ENCODE measurements at regions not wholly inside any gene's neighbourhood (a gene's known extent, or its start where the extent isn't known, plus 50 kb on each side); places are given as distances from the start of the nearest gene placed in this dataset.

GRCh38 chr6:21887231-21888185 is 294.0 kb downstream of the SOX4 start:
- no peaks in the 10 kb centered on the region for H3K9me2 ChIP-seq
- H3K9ac ChIP-seq: 0 out of 2 replicates have a peak overlapping the region, but pooled peaks have one; percentile 44
- no peak overlapping the region for H3K4me3 ChIP-seq (ENCODE audit: low read depth in 2 of 2, low read length in 1 of 2)
- peak overlapping the region; percentile 85 to 87 for H3K27ac ChIP-seq (ENCODE audit: low read depth in 2 of 2, low read length in 1 of 2)
- no peak overlapping the region for H2AFZ ChIP-seq (ENCODE audit: low read depth)
- H3K36me3 ChIP-seq (replicated peaks in 1 of 2; ENCODE audit: control insufficient read depth in 1 of 2, insufficient read depth in 2 of 2, low read length in 1 of 2): no peaks in the 10 kb centered on the region
- H3K27me3 ChIP-seq (ENCODE audit: insufficient read depth): no peaks in the 10 kb centered on the region
- H3K4me1 ChIP-seq (ENCODE audit: control insufficient read depth in 1 of 2, insufficient read depth in 2 of 2, low read depth in 1 of 2, low read length in 1 of 2): peaks cover 24 to 26% of the 10 kb centered on the region in 2 experiments
- no peak for DNase-seq
- peaks cover 47% of the 10 kb centered on the region for H3F3A ChIP-seq (replicated peaks; ENCODE audit: insufficient read depth)
- H3K79me2 ChIP-seq (ENCODE audit: insufficient read depth): peaks cover 22% of the 10 kb centered on the region
- H3K4me2 ChIP-seq: peak overlapping the region; percentile 65; the same call in 1 of the 2 replicates
- no peaks in the 10 kb centered on the region for H4K20me1 ChIP-seq (ENCODE audit: insufficient read depth)
- TF ChIP-seq FOXM1 (IDR thresholded peaks at IDR 0.05; ENCODE audit: low read depth) (no peak), TAF1 (IDR thresholded peaks at IDR 0.05; ENCODE audit: borderline replicate concordance, low read depth, low read length) (no peak), USF2 (IDR thresholded peaks at IDR 0.05; ENCODE audit: borderline replicate concordance, low read depth, low read length) (no peak), CHD2 (IDR thresholded peaks at IDR 0.05; ENCODE audit: low read length, partially characterized antibody) (no peak), MXI1 (IDR thresholded peaks at IDR 0.05; ENCODE audit: low read depth, low read length) (no peak), RXRA (IDR thresholded peaks at IDR 0.05; ENCODE audit: borderline replicate concordance, low read depth) (no peak)
- TF ChIP-seq, protein P1, sequence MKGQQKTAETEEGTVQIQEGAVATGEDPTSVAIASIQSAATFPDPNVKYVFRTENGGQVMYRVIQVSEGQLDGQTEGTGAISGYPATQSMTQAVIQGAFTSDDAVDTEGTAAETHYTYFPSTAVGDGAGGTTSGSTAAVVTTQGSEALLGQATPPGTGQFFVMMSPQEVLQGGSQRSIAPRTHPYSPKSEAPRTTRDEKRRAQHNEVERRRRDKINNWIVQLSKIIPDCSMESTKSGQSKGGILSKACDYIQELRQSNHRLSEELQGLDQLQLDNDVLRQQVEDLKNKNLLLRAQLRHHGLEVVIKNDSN (IDR thresholded peaks at IDR 0.05; ENCODE audit: borderline replicate concordance, low read depth): no peak
- WGBS (ENCODE audit: low lambda C conversion rate): 75% methylated on average over 15 of the region's 15 CpGs
- POLR2A ChIA-PET: no interaction called here
- CTCF ChIA-PET: no interaction called here
- H3K9me3 ChIP-seq: no peaks in the 10 kb centered on the region

DNA sequence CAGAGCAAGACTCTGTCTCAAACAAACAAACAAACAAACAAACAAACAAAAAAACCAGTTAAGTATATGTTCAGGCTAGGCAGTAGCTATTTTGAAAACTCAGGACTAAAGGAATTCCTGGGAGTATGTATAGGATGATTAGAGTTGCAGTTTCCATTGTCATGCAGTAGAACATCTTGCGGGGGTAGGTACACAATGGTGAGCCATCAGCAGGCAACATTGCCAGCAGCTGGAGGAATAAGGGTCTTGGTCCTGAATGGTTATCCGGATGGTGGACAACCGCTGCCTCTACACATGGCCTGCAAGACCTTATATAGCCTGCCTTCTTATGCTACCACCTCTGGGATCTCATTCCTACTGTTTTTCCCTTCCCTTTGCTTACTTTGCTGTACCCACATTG is 297.5 kb downstream of the SOX4 start:
- POLR2A ChIA-PET: no interaction called here
- no peak for TF ChIP-seq MXI1 (IDR thresholded peaks at IDR 0.05; ENCODE audit: low read depth, low read length)
- TF ChIP-seq FOXJ3 (CRISPR knock-in tag; IDR thresholded peaks at IDR 0.05): no peak
- TF ChIP-seq, protein P2, sequence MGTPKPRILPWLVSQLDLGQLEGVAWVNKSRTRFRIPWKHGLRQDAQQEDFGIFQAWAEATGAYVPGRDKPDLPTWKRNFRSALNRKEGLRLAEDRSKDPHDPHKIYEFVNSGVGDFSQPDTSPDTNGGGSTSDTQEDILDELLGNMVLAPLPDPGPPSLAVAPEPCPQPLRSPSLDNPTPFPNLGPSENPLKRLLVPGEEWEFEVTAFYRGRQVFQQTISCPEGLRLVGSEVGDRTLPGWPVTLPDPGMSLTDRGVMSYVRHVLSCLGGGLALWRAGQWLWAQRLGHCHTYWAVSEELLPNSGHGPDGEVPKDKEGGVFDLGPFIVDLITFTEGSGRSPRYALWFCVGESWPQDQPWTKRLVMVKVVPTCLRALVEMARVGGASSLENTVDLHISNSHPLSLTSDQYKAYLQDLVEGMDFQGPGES (IDR thresholded peaks at IDR 0.05; ENCODE audit: low read depth, low read length): no peak
- no peak for TF ChIP-seq NRF1 (IDR thresholded peaks at IDR 0.05; ENCODE audit: low read depth, low read length)
- TF ChIP-seq MAX (IDR thresholded peaks at IDR 0.05; ENCODE audit: low read depth): no peak
- TF ChIP-seq GATA2 (CRISPR knock-in tag; IDR thresholded peaks at IDR 0.05): no peak
- no peak for TF ChIP-seq FOXM1 (IDR thresholded peaks at IDR 0.05; ENCODE audit: low read depth)
- no peak for TF ChIP-seq EZH2phosphoT487 (IDR thresholded peaks at IDR 0.05; ENCODE audit: borderline replicate concordance, low read depth)
- no peak for TF ChIP-seq MEF2A (IDR thresholded peaks at IDR 0.05; ENCODE audit: borderline replicate concordance, low read depth)

More for the DNA sequence above, 297.5 kb downstream of the SOX4 start:
- no peaks in the 10 kb centered on the region for H3K9me3 ChIP-seq
- no peaks in the 10 kb centered on the region for H3K36me3 ChIP-seq (replicated peaks in 1 of 2; ENCODE audit: control insufficient read depth in 1 of 2, insufficient read depth in 2 of 2, low read length in 1 of 2)
- H3K27me3 ChIP-seq (ENCODE audit: insufficient read depth): no peaks in the 10 kb centered on the region
- no peak overlapping the region for H3K4me3 ChIP-seq (ENCODE audit: low read depth in 2 of 2, low read length in 1 of 2)
- H2AFZ ChIP-seq (ENCODE audit: low read depth): no peak overlapping the region
- H3K4me1 ChIP-seq (ENCODE audit: control insufficient read depth in 1 of 2, insufficient read depth in 2 of 2, low read depth in 1 of 2, low read length in 1 of 2): peaks cover 11 to 17% of the 10 kb centered on the region in 2 experiments; a peak in 3 of 4 replicates
- H3K27ac ChIP-seq (ENCODE audit: low read depth in 2 of 2, low read length in 1 of 2): no peak overlapping the region
- peaks cover 19% of the 10 kb centered on the region for H3F3A ChIP-seq (replicated peaks; ENCODE audit: insufficient read depth)
- 66% methylated on average over 3 of the region's 3 CpGs for WGBS (ENCODE audit: low lambda C conversion rate)
- no peaks in the 10 kb centered on the region for H4K20me1 ChIP-seq (ENCODE audit: insufficient read depth)
- no peak overlapping the region for H3K4me2 ChIP-seq
- CTCF ChIA-PET: no interaction called here
- H3K9me2 ChIP-seq: no peaks in the 10 kb centered on the region
- H3K9ac ChIP-seq: no peak overlapping the region
- peaks cover 22% of the 10 kb centered on the region for H3K79me2 ChIP-seq (ENCODE audit: insufficient read depth)
- no peak for DNase-seq
